Kidney epithelial cell (primary cell): ENCODE measurements at regions not wholly inside any gene's neighbourhood (a gene's known extent, or its start where the extent isn't known, plus 50 kb on each side); places are given as distances from the start of the nearest gene placed in this dataset.

ENCODE experiments used
- DNase-seq: peaks from one replicate; pipeline ENCODE4 v3.0.0-alpha.2; 2010; ENCODE audit warnings: low read depth
- H3K27me3 ChIP-seq: 2 replicates; pipeline ENCODE4 v1.6.0; 2011; ENCODE audit warnings: low read length; ENCODE audit not compliant: control insufficient read depth, insufficient read depth
- H3K36me3 ChIP-seq: 2 replicates; pipeline ENCODE4 v1.5.1; 2011; ENCODE audit warnings: low read length; ENCODE audit not compliant: control insufficient read depth, insufficient read depth
- H3K4me3 ChIP-seq: 2 replicates; pipeline ENCODE4 v1.5.1; 2011; ENCODE audit warnings: low read depth, mild to moderate bottlenecking, control low read depth, low read length
- CTCF ChIP-seq: IDR thresholded peaks from 2 replicates; pipeline ENCODE4 v1.5.1; 2011; ENCODE audit warnings: mild to moderate bottlenecking, moderate library complexity, low read length, control low read depth, inconsistent platforms; ENCODE audit not compliant: insufficient read depth, poor library complexity, severe bottlenecking

- no peak for TF ChIP-seq CTCF
- DNase-seq, result no peak
- H3K36me3 ChIP-seq, result no peaks in the 10 kb centered on the region
Observed at GRCh38 chr3:18513091-18513490, 88.0 kb upstream of the SATB1 start.

GRCh38 chr3:18512007-18512406, 86.9 kb upstream of the SATB1 start:
- no peak for DNase-seq
- no peak for TF ChIP-seq CTCF
- Histone ChIP-seq H3K36me3 (no peaks in the 10 kb centered on the region), H3K4me3 (no peak overlapping the region), H3K27me3 (no peaks in the 10 kb centered on the region)

More at GRCh38 chr3:18513091-18513490, 88.0 kb upstream of the SATB1 start:
- Histone ChIP-seq H3K27me3 (no peaks in the 10 kb centered on the region), H3K4me3 (no peak overlapping the region)

- H3K4me3 ChIP-seq, result no peak overlapping the region
- no peaks in the 10 kb centered on the region for H3K27me3 ChIP-seq
- DNase-seq, result no peak
- no peaks in the 10 kb centered on the region for H3K36me3 ChIP-seq
- TF ChIP-seq CTCF, result no peak
Observed at GRCh38 chr3:18510947-18511346, 85.8 kb upstream of the SATB1 start.

GRCh38 chr3:18507333-18507732, 82.2 kb upstream of the SATB1 start:
- no peaks in the 10 kb centered on the region for H3K36me3 ChIP-seq
- H3K27me3 ChIP-seq, result no peaks in the 10 kb centered on the region
- H3K4me3 ChIP-seq, result no peak overlapping the region
- no peak for TF ChIP-seq CTCF
- DNase-seq, result no peak

DNA sequence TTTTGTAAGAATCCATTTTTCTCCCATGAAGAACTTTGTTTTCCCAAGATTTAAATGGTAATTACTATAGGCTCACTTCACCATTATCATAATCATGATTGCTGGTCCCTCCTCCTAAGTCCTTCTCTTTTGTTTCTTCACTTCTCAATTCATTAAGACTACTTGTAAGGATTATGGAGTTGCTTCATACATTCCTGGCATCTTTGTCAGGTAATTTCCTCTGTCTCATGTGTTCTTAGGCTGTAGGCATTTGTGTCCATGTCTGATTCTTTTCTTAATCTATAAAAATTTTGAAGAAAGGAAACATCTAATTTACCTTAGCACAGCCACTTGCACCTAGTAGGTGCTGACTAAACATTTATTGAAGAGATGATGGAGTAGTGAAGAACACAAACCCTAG, 79.9 kb upstream of the SATB1 start:
- no peak overlapping the region for H3K4me3 ChIP-seq
- no peak for TF ChIP-seq CTCF
- no peaks in the 10 kb centered on the region for H3K27me3 ChIP-seq
- H3K36me3 ChIP-seq, result no peaks in the 10 kb centered on the region
- no peak for DNase-seq

DNA sequence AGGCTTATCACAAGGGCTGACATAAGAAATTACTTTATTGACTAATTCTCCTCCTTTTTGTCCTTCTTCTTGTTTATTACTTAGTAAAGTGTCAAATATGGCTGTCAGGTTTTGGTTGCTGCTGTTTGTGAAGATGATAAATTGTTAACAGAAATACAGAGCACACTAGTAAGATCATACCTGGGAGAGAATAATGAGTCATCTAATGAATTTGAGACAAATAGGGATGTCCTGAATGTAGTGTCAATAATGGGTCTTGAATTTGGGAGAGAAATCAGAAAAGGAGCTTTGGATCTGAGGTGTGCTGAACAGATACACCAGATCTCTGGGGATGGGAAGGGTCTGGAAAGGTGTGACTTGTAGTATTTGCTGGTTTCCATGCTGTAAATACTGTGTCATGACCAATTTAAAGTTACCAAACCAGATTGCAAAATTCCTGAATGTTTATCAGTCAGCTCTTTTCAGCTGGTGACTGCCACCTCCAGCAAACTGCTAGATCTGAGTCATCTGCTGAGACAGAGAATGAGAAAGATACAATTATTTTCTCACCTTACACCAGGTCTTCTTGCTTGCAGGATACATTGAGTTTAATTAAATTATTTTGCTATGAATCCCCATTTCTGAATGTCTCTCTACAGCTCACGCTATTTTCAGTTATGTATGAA, 76.7 kb upstream of the SATB1 start:
- H3K36me3 ChIP-seq, result no peaks in the 10 kb centered on the region
- DNase-seq, result no peak
- no peak overlapping the region for H3K4me3 ChIP-seq
- no peaks in the 10 kb centered on the region for H3K27me3 ChIP-seq
- no peak for TF ChIP-seq CTCF
